Right lobe of liver (tissue), 6 donors: ENCODE measurements at regions not wholly inside any gene's neighbourhood (a gene's known extent, or its start where the extent isn't known, plus 50 kb on each side); places are given as distances from the start of the nearest gene placed in this dataset.

Experiments used
- ATAC-seq, 4 donors: fragments of 200-7000 bp; cut with Tn5 transposase; one replicate each; pipeline ENCODE4 v1.9.1; 2020; ENCODE audit warnings: mild to moderate bottlenecking in 4 of 4, moderate library complexity in 4 of 4
- DNase-seq, 3 donors: peaks; one replicate each; pipeline ENCODE4 v3.0.0-alpha.2; 2020
- H3K27ac ChIP-seq, 3 donors: fragments of 200-600 bp; one replicate each; pipeline ENCODE4 v1.8.0; 2022
- H3K27me3 ChIP-seq, 2 donors: fragments of 200-600 bp; one replicate each; pipeline ENCODE4 v1.8.0; 2022
- H3K36me3 ChIP-seq, 4 donors: fragments of 200-600 bp; sonication (generic) in 1 of 4; one replicate each; pipeline versions ENCODE4 v1.5.1 to v1.8.0; 2017 to 2022; ENCODE audit warnings: control low read depth in 1 of 4
- H3K4me1 ChIP-seq, 4 donors: fragments of 200-600 bp; sonication (generic) in 1 of 4; one replicate each; pipeline versions ENCODE4 v1.5.1 to v1.8.0; 2017 to 2022; ENCODE audit warnings: control low read depth in 1 of 4
- H3K4me3 ChIP-seq, 3 donors: fragments of 200-600 bp; one replicate each; pipeline ENCODE4 v1.8.0; 2022
- H3K9me3 ChIP-seq, 4 donors: fragments of 200-600 bp; sonication (generic) in 1 of 4; one replicate each; pipeline versions ENCODE4 v1.5.1 to v1.8.0; 2017 to 2022; ENCODE audit warnings: control low read depth in 1 of 4
- CTCF ChIP-seq, 4 donors: fragments of 200-600 bp in 3 of 4; fragments of 450-650 bp in 1 of 4; IDR thresholded peaks; one replicate each; pipeline versions ENCODE4 v1.5.1 to v1.8.0; 2016 to 2022; ENCODE audit warnings: antibody characterized with exemption in 4 of 4, mild to moderate bottlenecking in 2 of 4
- POLR2A ChIP-seq: fragments of 450-650 bp; IDR thresholded peaks from one replicate; pipeline ENCODE4 v1.6.1; 2017; ENCODE audit warnings: antibody characterized with exemption, mild to moderate bottlenecking
- WGBS: methylation state at CpG from one replicate; pipeline ENCODE4 v1.1.6; 2018; ENCODE audit warnings: low coverage, low lambda C conversion rate; ENCODE audit not compliant: insufficient coverage; ENCODE audit errors: missing lambda C conversion rate; 5-methylcytosine and 5-hydroxymethylcytosine counted together
- intact Hi-C, 2 donors: fragments of 100-400 bp; cut with DNase I; formaldehyde crosslinking; loops; one replicate each; pipeline versions ENCODE4 v1.11.2 to v1.14.1; 2022
- donor health status: DM: no; HTN: yes; CAD: no.
- donor health status: DM: no; HTN: no; CAD: no.
- donor health status: DM: no; HTN: no; CAD: no.
- donor health status: DM: no; HTN: yes; CAD: no.
- donor health status: DM: no; HTN: yes; CAD: no.

- Histone ChIP-seq H3K27me3 (no peaks in the 10 kb centered on the region), H3K27ac (no peak overlapping the region), H3K4me3 (no peak overlapping the region), H3K36me3 (no peaks in the 10 kb centered on the region), H3K9me3 (no peaks in the 10 kb centered on the region), H3K4me1 (no peaks in the 10 kb centered on the region)
- no peak for TF ChIP-seq POLR2A
- no peak for TF ChIP-seq CTCF (IDR thresholded peaks at IDR 0.05)
- 64% methylated on average over 8 of the region's 9 CpGs for WGBS
- intact Hi-C loops = no loop called here
- DNase-seq (no peak), ATAC-seq (no peak)
These were observed 156.3 kb downstream of the CPEB2 start for GRCh38 chr4:15158406-15159091.

- TF ChIP-seq POLR2A (no peak), CTCF (IDR thresholded peaks at IDR 0.05) (no peak)
- DNase-seq (no peak), ATAC-seq (no peak)
- no peaks in the 10 kb centered on the region for H3K27me3 ChIP-seq
- H3K9me3 ChIP-seq = no peaks in the 10 kb centered on the region
- WGBS = 93% methylated on average over 3 of the region's 3 CpGs
- H3K4me1 ChIP-seq = no peaks in the 10 kb centered on the region
- no peak overlapping the region for H3K4me3 ChIP-seq
- no peak overlapping the region for H3K27ac ChIP-seq
- intact Hi-C loops = no loop called here
- no peaks in the 10 kb centered on the region for H3K36me3 ChIP-seq
These were observed 157.3 kb downstream of the CPEB2 start for GRCh38 chr4:15159477-15160019.

GRCh38 chr4:15161439-15161838 lies 159.2 kb downstream of the CPEB2 start:
- Histone ChIP-seq H3K27ac (no peak overlapping the region), H3K4me3 (no peak overlapping the region), H3K27me3 (no peaks in the 10 kb centered on the region), H3K9me3 (no peaks in the 10 kb centered on the region), H3K4me1 (no peaks in the 10 kb centered on the region), H3K36me3 (no peaks in the 10 kb centered on the region)
- ATAC-seq (no peak), DNase-seq (no peak)
- WGBS = 90% methylated on average over 1 of the region's 1 CpG
- TF ChIP-seq POLR2A = no peak
- TF ChIP-seq CTCF (IDR thresholded peaks at IDR 0.05) = no peak
- intact Hi-C loops = no loop called here

DNA sequence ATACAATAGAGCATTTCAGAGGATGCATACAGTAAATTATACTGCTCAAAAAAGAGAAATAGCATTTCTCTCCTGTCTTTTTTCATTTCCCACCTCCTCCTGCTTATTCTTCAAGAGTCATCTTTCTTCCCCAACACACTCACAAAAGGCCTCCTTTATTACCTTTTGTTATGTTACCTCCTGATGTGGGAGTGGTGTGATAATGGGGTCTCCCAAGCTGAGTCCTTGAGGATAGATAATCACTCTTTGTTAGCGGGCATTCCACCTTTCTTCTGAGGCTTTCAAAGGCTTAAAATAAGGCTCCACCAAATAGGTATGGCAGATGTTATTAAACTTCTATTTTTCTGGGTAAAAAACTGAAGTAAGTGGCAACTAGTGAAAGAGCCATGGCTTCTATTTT lies 159.8 kb downstream of the CPEB2 start:
- WGBS = 80% methylated on average over 1 of the region's 1 CpG
- Histone ChIP-seq H3K27ac (no peak overlapping the region), H3K4me1 (no peaks in the 10 kb centered on the region), H3K27me3 (no peaks in the 10 kb centered on the region), H3K36me3 (no peaks in the 10 kb centered on the region), H3K4me3 (no peak overlapping the region), H3K9me3 (no peaks in the 10 kb centered on the region)
- DNase-seq = no peak
- TF ChIP-seq POLR2A (no peak), CTCF (IDR thresholded peaks at IDR 0.05) (no peak)
- intact Hi-C loops = no loop called here
- ATAC-seq = no peak
